GM23248 (cell line): ENCODE measurements at regions not wholly inside any gene's neighbourhood (a gene's known extent, or its start where the extent isn't known, plus 50 kb on each side); places are given as distances from the start of the nearest gene placed in this dataset.

Source experiments
- EZH2 ChIP-seq: fragments of 200-600 bp; sonication (generic); IDR thresholded peaks from 2 replicates; pipeline ENCODE4 v1.6.1; 2018; ENCODE audit warnings: antibody characterized with exemption, mild to moderate bottlenecking; ENCODE audit not compliant: insufficient read depth, poor library complexity, severe bottlenecking
- EZH2phosphoT487 ChIP-seq: fragments of 200-600 bp; sonication (generic); IDR thresholded peaks from 2 replicates; pipeline ENCODE4 v1.6.1; 2018; ENCODE audit warnings: antibody characterized with exemption, moderate library complexity, mild to moderate bottlenecking, low read depth; ENCODE audit not compliant: insufficient read depth

- TF ChIP-seq EZH2 (no peak), EZH2phosphoT487 (no peak)
These were observed 66.2 kb upstream of the ZC3H12C start for GRCh38 chr11:110026858-110027626.
